GM12878 (cell line): ENCODE measurements at regions not wholly inside any gene's neighbourhood (a gene's known extent, or its start where the extent isn't known, plus 50 kb on each side); places are given as distances from the start of the nearest gene placed in this dataset.

ENCODE experiments used
- CREB1 ChIP-seq: IDR thresholded peaks from 2 replicates; pipeline ENCODE4 v1.6.1; 2012; ENCODE audit warnings: low read depth, mild to moderate bottlenecking, inconsistent platforms
- EZH2 ChIP-seq: IDR thresholded peaks from 2 replicates; pipeline ENCODE4 v1.6.1; 2012; ENCODE audit warnings: low read depth, mild to moderate bottlenecking, control low read depth, inconsistent platforms, low read length, borderline replicate concordance; ENCODE audit not compliant: control insufficient read depth
- TF ChIP-seq, protein P1 (sequence below): fragments of 450-650 bp; IDR thresholded peaks from 2 replicates; pipeline ENCODE4 v1.6.1; 2017; ENCODE audit warnings: antibody characterized with exemption, mild to moderate bottlenecking, moderate library complexity
- TF ChIP-seq, protein P2 (sequence below): IDR thresholded peaks from 2 replicates; pipeline ENCODE4 v1.6.1; 2012; ENCODE audit warnings: mild to moderate bottlenecking, low read depth, low read length
- TF ChIP-seq, protein P3 (sequence below), 3 experiments: IDR thresholded peaks in 2 of 3; conservative IDR thresholded peaks in 1 of 3; 2 replicates each; pipeline ENCODE4 v1.5.1; 2011; ENCODE audit warnings: low read depth in 3 of 3, low read length in 3 of 3, mild to moderate bottlenecking in 3 of 3, control low read depth in 2 of 3, moderate library complexity in 2 of 3, inconsistent platforms in 1 of 3, mixed read lengths in 1 of 3; ENCODE audit not compliant: control insufficient read depth in 2 of 3, insufficient read depth in 1 of 3; ENCODE audit errors: extremely low read depth in 1 of 3
- TF ChIP-seq, protein P4 (sequence below): fragments of 150-350 bp; IDR thresholded peaks from 2 replicates; pipeline ENCODE4 v1.6.1; 2016; ENCODE audit warnings: low read depth, low read length

DNA sequence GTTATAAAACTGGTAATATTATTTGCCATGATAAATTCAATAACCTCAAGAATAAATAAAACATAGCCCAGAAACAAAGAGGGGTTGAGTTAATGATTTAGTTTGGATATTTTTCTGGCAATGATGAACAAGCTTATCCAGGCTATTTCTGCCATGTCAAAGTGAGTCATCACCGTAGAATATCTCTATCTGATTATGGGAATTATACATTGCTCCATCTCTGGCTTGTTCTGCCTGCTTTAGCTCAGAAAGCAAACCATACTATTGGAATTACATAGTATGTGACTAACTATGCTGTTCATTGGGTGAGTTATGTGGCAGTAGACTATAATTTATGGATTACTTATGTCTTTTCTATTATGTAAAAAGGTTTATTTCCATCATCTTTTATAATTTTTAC, 680.1 kb upstream of the AADAT start:
- TF ChIP-seq EZH2 = no peak
- TF ChIP-seq, protein P1, sequence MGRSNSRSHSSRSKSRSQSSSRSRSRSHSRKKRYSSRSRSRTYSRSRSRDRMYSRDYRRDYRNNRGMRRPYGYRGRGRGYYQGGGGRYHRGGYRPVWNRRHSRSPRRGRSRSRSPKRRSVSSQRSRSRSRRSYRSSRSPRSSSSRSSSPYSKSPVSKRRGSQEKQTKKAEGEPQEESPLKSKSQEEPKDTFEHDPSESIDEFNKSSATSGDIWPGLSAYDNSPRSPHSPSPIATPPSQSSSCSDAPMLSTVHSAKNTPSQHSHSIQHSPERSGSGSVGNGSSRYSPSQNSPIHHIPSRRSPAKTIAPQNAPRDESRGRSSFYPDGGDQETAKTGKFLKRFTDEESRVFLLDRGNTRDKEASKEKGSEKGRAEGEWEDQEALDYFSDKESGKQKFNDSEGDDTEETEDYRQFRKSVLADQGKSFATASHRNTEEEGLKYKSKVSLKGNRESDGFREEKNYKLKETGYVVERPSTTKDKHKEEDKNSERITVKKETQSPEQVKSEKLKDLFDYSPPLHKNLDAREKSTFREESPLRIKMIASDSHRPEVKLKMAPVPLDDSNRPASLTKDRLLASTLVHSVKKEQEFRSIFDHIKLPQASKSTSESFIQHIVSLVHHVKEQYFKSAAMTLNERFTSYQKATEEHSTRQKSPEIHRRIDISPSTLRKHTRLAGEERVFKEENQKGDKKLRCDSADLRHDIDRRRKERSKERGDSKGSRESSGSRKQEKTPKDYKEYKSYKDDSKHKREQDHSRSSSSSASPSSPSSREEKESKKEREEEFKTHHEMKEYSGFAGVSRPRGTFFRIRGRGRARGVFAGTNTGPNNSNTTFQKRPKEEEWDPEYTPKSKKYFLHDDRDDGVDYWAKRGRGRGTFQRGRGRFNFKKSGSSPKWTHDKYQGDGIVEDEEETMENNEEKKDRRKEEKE = no peak
- TF ChIP-seq, protein P2, sequence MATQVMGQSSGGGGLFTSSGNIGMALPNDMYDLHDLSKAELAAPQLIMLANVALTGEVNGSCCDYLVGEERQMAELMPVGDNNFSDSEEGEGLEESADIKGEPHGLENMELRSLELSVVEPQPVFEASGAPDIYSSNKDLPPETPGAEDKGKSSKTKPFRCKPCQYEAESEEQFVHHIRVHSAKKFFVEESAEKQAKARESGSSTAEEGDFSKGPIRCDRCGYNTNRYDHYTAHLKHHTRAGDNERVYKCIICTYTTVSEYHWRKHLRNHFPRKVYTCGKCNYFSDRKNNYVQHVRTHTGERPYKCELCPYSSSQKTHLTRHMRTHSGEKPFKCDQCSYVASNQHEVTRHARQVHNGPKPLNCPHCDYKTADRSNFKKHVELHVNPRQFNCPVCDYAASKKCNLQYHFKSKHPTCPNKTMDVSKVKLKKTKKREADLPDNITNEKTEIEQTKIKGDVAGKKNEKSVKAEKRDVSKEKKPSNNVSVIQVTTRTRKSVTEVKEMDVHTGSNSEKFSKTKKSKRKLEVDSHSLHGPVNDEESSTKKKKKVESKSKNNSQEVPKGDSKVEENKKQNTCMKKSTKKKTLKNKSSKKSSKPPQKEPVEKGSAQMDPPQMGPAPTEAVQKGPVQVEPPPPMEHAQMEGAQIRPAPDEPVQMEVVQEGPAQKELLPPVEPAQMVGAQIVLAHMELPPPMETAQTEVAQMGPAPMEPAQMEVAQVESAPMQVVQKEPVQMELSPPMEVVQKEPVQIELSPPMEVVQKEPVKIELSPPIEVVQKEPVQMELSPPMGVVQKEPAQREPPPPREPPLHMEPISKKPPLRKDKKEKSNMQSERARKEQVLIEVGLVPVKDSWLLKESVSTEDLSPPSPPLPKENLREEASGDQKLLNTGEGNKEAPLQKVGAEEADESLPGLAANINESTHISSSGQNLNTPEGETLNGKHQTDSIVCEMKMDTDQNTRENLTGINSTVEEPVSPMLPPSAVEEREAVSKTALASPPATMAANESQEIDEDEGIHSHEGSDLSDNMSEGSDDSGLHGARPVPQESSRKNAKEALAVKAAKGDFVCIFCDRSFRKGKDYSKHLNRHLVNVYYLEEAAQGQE = no peak
- TF ChIP-seq, protein P3, sequence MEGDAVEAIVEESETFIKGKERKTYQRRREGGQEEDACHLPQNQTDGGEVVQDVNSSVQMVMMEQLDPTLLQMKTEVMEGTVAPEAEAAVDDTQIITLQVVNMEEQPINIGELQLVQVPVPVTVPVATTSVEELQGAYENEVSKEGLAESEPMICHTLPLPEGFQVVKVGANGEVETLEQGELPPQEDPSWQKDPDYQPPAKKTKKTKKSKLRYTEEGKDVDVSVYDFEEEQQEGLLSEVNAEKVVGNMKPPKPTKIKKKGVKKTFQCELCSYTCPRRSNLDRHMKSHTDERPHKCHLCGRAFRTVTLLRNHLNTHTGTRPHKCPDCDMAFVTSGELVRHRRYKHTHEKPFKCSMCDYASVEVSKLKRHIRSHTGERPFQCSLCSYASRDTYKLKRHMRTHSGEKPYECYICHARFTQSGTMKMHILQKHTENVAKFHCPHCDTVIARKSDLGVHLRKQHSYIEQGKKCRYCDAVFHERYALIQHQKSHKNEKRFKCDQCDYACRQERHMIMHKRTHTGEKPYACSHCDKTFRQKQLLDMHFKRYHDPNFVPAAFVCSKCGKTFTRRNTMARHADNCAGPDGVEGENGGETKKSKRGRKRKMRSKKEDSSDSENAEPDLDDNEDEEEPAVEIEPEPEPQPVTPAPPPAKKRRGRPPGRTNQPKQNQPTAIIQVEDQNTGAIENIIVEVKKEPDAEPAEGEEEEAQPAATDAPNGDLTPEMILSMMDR (IDR thresholded peaks at IDR 0.05 in 2 of 3, conservative IDR thresholded peaks at IDR 0.05 in 1 of 3; ENCODE audit: control insufficient read depth in 2 of 3, extremely low read depth in 1 of 3, insufficient read depth in 1 of 3, low read depth in 3 of 3, low read length in 3 of 3) = no peak
- TF ChIP-seq CREB1 = no peak
- TF ChIP-seq, protein P4, sequence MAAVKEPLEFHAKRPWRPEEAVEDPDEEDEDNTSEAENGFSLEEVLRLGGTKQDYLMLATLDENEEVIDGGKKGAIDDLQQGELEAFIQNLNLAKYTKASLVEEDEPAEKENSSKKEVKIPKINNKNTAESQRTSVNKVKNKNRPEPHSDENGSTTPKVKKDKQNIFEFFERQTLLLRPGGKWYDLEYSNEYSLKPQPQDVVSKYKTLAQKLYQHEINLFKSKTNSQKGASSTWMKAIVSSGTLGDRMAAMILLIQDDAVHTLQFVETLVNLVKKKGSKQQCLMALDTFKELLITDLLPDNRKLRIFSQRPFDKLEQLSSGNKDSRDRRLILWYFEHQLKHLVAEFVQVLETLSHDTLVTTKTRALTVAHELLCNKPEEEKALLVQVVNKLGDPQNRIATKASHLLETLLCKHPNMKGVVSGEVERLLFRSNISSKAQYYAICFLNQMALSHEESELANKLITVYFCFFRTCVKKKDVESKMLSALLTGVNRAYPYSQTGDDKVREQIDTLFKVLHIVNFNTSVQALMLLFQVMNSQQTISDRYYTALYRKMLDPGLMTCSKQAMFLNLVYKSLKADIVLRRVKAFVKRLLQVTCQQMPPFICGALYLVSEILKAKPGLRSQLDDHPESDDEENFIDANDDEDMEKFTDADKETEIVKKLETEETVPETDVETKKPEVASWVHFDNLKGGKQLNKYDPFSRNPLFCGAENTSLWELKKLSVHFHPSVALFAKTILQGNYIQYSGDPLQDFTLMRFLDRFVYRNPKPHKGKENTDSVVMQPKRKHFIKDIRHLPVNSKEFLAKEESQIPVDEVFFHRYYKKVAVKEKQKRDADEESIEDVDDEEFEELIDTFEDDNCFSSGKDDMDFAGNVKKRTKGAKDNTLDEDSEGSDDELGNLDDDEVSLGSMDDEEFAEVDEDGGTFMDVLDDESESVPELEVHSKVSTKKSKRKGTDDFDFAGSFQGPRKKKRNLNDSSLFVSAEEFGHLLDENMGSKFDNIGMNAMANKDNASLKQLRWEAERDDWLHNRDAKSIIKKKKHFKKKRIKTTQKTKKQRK = no peak
